ENCODE measurements at regions not wholly inside any gene's neighbourhood (a gene's known extent, or its start where the extent isn't known, plus 50 kb on each side); places are given as distances from the start of the nearest gene placed in this dataset.

- no peak for DNase-seq
- H3F3A ChIP-seq (replicated peaks; ENCODE audit: insufficient read depth): peaks cover 11% of the 10 kb centered on the region
- POLR2A ChIA-PET: no interaction called here
Measured at GRCh38 chr5:51494821-51495220, 111.6 kb downstream of the ISL1 start.

More at GRCh38 chr5:51494821-51495220, 111.6 kb downstream of the ISL1 start:
- WGBS (ENCODE audit: low lambda C conversion rate): 82% methylated on average over 10 of the region's 12 CpGs
- Histone ChIP-seq H3K4me2 (no peak overlapping the region), H3K9ac (no peak overlapping the region), H3K79me2 (ENCODE audit: insufficient read depth) (no peaks in the 10 kb centered on the region), H2AFZ (ENCODE audit: low read depth) (no peak overlapping the region), H3K9me2 (no peaks in the 10 kb centered on the region), H4K20me1 (ENCODE audit: insufficient read depth) (no peaks in the 10 kb centered on the region), H3K36me3 (replicated peaks in 1 of 2; ENCODE audit: control insufficient read depth in 1 of 2, insufficient read depth in 2 of 2, low read length in 1 of 2) (no peaks in the 10 kb centered on the region), H3K27me3 (ENCODE audit: insufficient read depth) (no peaks in the 10 kb centered on the region), H3K27ac (ENCODE audit: low read depth in 2 of 2, low read length in 1 of 2) (peak overlapping the region; percentile 71 to 76), H3K9me3 (no peaks in the 10 kb centered on the region), H3K4me3 (ENCODE audit: low read depth in 2 of 2, low read length in 1 of 2) (no peak overlapping the region), H3K4me1 (ENCODE audit: control insufficient read depth in 1 of 2, insufficient read depth in 2 of 2, low read depth in 1 of 2, low read length in 1 of 2) (peaks cover 0 to 8% of the 10 kb centered on the region in 2 experiments; a peak in 2 of 4 replicates)
- no peak for TF ChIP-seq NFIC (IDR thresholded peaks at IDR 0.05; ENCODE audit: borderline replicate concordance)
- no peak for TF ChIP-seq SMC3 (IDR thresholded peaks at IDR 0.05; ENCODE audit: low read depth, low read length)
- TF ChIP-seq NRF1 (IDR thresholded peaks at IDR 0.05; ENCODE audit: low read depth, low read length): no peak
- TF ChIP-seq POLR2AphosphoS5 (IDR thresholded peaks at IDR 0.05; ENCODE audit: low read depth, low read length): no peak
- no peak for TF ChIP-seq JUND (IDR thresholded peaks at IDR 0.05)
- TF ChIP-seq EP300 (IDR thresholded peaks at IDR 0.05; ENCODE audit: borderline replicate concordance in 1 of 2, low read depth in 1 of 2, low read length in 1 of 2): no peak
- no peak for TF ChIP-seq FOXM1 (IDR thresholded peaks at IDR 0.05; ENCODE audit: low read depth)
- no peak for TF ChIP-seq TAF1 (IDR thresholded peaks at IDR 0.05; ENCODE audit: borderline replicate concordance, low read depth, low read length)
- TF ChIP-seq PBX3 (IDR thresholded peaks at IDR 0.05): no peak
- TF ChIP-seq TCF12 (IDR thresholded peaks at IDR 0.05): no peak
- no peak for TF ChIP-seq CTCF (IDR thresholded peaks at IDR 0.05)
- TF ChIP-seq RCOR1 (IDR thresholded peaks at IDR 0.05; ENCODE audit: low read length): no peak
- TF ChIP-seq ZBTB33 (IDR thresholded peaks at IDR 0.05; ENCODE audit: borderline replicate concordance, low read depth): no peak
- no peak for TF ChIP-seq SIN3A (IDR thresholded peaks at IDR 0.05; ENCODE audit: borderline replicate concordance, low read depth, low read length)
- CTCF ChIA-PET: interaction anchor here (0.7 kb wide), 1 partner anchor 11 kb away, joined by 3 read pairs; no protein-coding TSS in a partner anchor

All from SK-N-SH (cell line).